Activated naive CD8-positive, alpha-beta T cell treated with anti-CD3 and anti-CD28 coated beads, Interleukin-2, amount 50 U/mL, for 24 hours (primary cell): ENCODE measurements at regions not wholly inside any gene's neighbourhood (a gene's known extent, or its start where the extent isn't known, plus 50 kb on each side); places are given as distances from the start of the nearest gene placed in this dataset.
"Not testable (repeated sequence)": the region's sequence is repeated elsewhere in the genome, so short reads cannot be mapped to it uniquely, and the experiment has no call there.

ENCODE experiments used
- ATAC-seq: fragments of 150-1000 bp; cut with Tn5 transposase; one replicate; pipeline ENCODE4 v1.10.0; 2021
- DNase-seq: peaks from one replicate; pipeline ENCODE4 v3.0.0; 2021
- H3K27ac Mint-ChIP-seq: one replicate; pipeline ENCODE4 v1.8.0; 2021; ENCODE audit warnings: mild to moderate bottlenecking, mixed read lengths
- H3K27me3 Mint-ChIP-seq: one replicate; pipeline ENCODE4 v1.8.0; 2021; ENCODE audit warnings: mixed read lengths
- H3K36me3 Mint-ChIP-seq: one replicate; pipeline ENCODE4 v1.8.0; 2021; ENCODE audit warnings: low read depth, mixed read lengths
- H3K4me1 Mint-ChIP-seq: one replicate; pipeline ENCODE4 v1.8.0; 2021; ENCODE audit warnings: mixed read lengths
- H3K4me3 Mint-ChIP-seq: one replicate; pipeline ENCODE4 v1.8.0; 2021; ENCODE audit warnings: mild to moderate bottlenecking, moderate library complexity, mixed read lengths
- H3K9me3 Mint-ChIP-seq: one replicate; pipeline ENCODE4 v1.8.0; 2021; ENCODE audit warnings: mixed read lengths

DNA sequence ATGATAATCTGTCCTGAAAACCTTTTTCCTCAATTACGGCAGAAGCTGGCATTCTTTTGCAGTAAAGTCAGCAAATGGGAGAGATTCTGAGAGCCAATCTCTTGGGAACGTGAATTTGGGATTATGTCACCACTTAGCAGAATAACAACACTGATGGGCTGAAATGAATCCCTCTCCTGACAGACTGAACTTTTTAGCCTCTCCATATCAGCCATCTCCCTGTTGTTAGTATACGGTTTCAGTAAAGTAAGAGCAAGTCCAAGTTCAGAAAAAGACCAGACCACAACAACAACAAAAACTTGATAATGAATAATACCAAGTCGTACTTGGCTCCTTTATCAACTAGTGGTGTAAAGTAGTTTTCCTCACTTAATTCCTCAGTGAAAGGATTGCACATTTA, 1048.8 kb downstream of the GATA3 start:
- Mint-ChIP-seq H3K36me3 (no peaks in the 10 kb centered on the region), H3K4me1 (no peaks in the 10 kb centered on the region), H3K4me3 (no peak overlapping the region), H3K9me3 (no peaks in the 10 kb centered on the region), H3K27ac (no peak overlapping the region), H3K27me3 (no peaks in the 10 kb centered on the region)
- ATAC-seq, result no peak
- no peak for DNase-seq

DNA sequence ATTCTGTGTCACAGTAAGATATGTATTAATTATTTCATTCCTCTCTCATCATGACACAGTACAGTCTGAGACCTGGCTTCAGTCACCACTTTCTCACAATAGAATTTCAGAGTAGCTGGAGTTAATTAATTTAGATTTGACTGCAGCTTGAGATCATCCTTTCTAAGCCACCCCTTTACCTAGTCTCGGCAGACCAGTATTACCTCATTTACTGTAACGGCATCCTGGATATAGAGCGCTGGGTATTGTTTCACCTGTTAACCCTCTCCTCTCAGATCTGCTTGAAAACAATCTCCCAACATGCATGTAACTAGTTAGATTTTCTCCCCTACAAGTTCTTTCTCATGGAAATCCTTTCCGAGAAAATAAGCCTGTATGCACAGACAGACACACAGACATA, 1057.5 kb downstream of the GATA3 start:
- Mint-ChIP-seq H3K27me3 (no peaks in the 10 kb centered on the region), H3K4me3 (no peak overlapping the region), H3K9me3 (no peaks in the 10 kb centered on the region), H3K4me1 (no peaks in the 10 kb centered on the region), H3K36me3 (no peaks in the 10 kb centered on the region), H3K27ac (no peak overlapping the region)
- no peak for ATAC-seq
- DNase-seq, result no peak

DNA sequence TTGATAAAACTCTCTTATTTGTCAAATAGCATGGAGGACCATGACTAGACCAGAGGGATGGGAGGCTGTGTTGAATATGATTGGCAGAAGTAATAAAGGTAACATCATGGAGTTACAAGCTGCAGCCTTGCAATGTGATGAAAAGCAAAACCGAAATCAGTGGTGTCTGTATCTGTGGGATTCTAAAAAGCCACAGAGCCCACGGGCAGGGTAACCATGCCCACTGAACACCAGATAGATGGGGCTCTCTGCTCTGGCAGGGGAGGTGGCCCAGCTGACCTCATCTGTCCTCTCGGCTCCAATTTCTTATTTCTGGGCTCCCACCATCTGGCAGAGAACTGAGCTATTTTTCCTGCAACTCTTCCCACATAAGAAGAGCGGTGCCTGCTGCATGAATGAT, 1072.2 kb downstream of the GATA3 start:
- Mint-ChIP-seq H3K27ac (no peak overlapping the region), H3K36me3 (no peaks in the 10 kb centered on the region)
- no peak for DNase-seq

DNA sequence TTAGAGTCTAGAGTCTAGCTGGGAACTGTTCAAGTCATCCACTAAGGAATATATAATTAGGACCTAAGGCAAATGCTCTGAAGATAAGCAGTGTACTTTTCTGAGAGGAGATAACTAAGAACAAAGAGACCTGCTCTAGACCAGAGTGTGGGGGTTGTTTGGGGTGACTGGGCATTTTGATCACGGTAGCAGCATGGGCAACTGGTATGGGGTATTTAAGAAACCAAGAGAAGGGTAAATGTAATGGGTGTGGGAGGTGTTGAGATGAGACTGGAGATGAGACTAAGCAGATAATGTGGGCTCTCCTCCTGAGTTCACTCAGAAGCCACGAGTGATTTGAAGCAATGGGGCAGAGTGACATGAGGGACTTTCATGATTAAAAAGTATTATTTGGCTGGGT, 1082.9 kb downstream of the GATA3 start:
- Mint-ChIP-seq H3K9me3 (peaks cover 4% of the 10 kb centered on the region), H3K27ac (no peak overlapping the region), H3K4me3 (no peak overlapping the region), H3K4me1 (peaks cover 18% of the 10 kb centered on the region), H3K36me3 (no peaks in the 10 kb centered on the region), H3K27me3 (no peaks in the 10 kb centered on the region)
- peak; percentile 80 for ATAC-seq
- DNase-seq, result no peak

More for the DNA sequence above, 1072.2 kb downstream of the GATA3 start:
- H3K9me3 Mint-ChIP-seq, result peaks cover under 1% of the 10 kb centered on the region
- H3K27me3 Mint-ChIP-seq, result no peaks in the 10 kb centered on the region
- H3K4me1 Mint-ChIP-seq, result peaks cover 6% of the 10 kb centered on the region
- ATAC-seq, result peak; percentile 54
- no peak overlapping the region for H3K4me3 Mint-ChIP-seq

DNA sequence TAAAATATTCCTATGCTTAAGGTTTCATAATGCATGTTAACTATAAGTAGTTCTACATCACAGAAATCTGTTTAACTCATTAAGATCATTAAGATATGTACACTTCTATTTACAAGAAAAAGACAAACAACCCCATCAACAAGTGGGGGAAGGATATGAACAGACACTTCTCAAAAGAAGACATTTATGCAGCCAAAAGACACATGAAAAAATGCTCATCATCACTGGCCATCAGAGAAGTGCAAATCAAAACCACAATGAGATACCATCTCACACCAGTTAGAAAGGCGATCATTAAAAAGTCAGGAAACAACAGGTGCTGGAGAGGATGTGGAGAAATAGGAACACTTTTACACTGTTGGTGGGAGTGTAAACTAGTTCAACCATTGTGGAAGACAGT, 1084.3 kb downstream of the GATA3 start:
- DNase-seq, H3K36me3 Mint-ChIP-seq, H3K9me3 Mint-ChIP-seq, ATAC-seq, H3K4me3 Mint-ChIP-seq, H3K27me3 Mint-ChIP-seq, H3K27ac Mint-ChIP-seq: not testable (repeated sequence)
- H3K4me1 Mint-ChIP-seq, result peaks cover 18% of the 10 kb centered on the region

DNA sequence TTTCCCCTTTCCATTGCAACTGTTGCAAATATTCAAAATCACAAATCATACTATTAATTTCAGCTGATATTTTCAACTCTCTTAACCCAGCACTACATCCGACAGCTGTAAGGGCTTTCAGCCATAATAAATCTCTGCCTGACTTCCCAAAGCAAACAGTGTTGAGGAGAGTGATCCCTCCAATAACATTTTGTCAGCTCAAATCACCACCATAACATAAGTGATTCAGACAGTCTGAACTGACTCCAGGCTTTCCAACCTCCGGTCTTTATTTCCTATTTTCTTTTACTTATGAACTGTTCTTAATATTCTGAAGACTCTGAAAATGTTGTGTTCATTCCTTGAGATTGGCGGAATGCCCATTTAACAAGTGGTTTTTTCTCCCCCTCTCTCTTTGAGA, 1085.9 kb downstream of the GATA3 start:
- Mint-ChIP-seq H3K9me3 (peaks cover under 1% of the 10 kb centered on the region), H3K27ac (no peak overlapping the region), H3K4me3 (no peak overlapping the region), H3K27me3 (no peaks in the 10 kb centered on the region), H3K4me1 (peaks cover 17% of the 10 kb centered on the region), H3K36me3 (no peaks in the 10 kb centered on the region)
- DNase-seq (no peak), ATAC-seq (no peak)

DNA sequence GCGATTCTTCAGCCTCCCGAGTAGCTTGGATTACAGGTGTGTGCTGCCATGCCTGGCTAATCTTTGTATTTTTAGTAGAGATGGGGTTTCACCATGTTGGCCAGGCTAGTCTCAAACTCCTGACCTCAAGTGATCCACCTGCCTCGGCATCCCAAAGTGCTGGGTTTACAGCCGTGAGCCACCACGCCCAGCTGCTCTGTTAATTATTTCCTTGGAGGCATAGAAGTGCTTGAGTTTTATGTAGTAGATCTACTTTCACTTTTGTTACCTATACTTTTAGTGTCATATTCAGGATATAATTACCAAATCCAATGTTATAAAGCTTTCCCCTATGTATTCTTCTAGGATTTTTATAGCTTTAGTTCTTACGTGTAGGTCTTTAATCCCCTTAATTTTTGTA, 1093.0 kb downstream of the GATA3 start:
- Mint-ChIP-seq H3K27ac (no peak overlapping the region), H3K4me1 (peaks cover 5% of the 10 kb centered on the region), H3K36me3 (peaks cover 4% of the 10 kb centered on the region), H3K4me3 (no peak overlapping the region), H3K9me3 (peaks cover 11% of the 10 kb centered on the region), H3K27me3 (peaks cover 1% of the 10 kb centered on the region)
- no peak for ATAC-seq
- DNase-seq, result no peak

DNA sequence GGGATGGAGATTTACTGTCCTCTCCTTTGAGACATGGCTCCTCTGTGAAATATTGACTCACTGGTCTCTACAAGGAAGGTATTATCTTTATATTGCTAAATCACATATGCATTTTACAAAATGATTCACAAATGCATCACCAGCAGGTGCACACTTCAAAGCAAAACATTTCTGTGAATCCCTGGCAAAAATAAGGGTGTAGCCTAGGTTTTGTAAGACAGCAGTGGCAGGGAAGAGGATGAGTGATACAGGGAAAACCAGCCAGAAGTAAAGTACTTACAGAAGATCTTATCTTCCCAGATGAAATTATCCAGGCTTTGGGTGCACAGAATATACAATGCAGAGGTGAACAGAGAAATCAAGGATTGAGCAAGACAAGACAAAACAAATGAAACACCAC, 1094.6 kb downstream of the GATA3 start:
- Mint-ChIP-seq H3K9me3 (peaks cover 11% of the 10 kb centered on the region), H3K4me3 (no peak overlapping the region), H3K36me3 (peaks cover 4% of the 10 kb centered on the region), H3K4me1 (peaks cover 5% of the 10 kb centered on the region), H3K27ac (no peak overlapping the region), H3K27me3 (peaks cover 1% of the 10 kb centered on the region)
- ATAC-seq, result no peak
- no peak for DNase-seq

DNA sequence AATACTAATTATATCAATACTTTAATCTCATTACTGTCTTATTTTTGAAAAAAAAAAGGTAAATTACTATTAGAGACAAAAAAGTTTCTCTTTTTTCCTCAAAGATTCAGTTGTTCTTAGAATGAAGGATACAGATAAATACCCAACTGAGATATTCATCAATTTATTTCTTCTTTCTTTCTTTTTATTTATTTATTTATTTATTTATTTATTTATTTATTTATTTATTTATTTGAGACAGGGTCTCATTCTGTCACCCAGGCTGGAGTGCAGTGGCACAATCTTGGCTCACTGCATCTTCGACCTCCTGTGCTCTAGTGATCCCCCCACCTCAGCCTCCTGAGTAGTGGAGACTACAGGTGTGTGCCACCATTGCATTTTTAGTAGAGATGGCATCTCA, 1098.6 kb downstream of the GATA3 start:
- H3K36me3 Mint-ChIP-seq, DNase-seq, H3K27me3 Mint-ChIP-seq, H3K4me1 Mint-ChIP-seq, H3K4me3 Mint-ChIP-seq, H3K9me3 Mint-ChIP-seq, ATAC-seq, H3K27ac Mint-ChIP-seq: not testable (repeated sequence)

DNA sequence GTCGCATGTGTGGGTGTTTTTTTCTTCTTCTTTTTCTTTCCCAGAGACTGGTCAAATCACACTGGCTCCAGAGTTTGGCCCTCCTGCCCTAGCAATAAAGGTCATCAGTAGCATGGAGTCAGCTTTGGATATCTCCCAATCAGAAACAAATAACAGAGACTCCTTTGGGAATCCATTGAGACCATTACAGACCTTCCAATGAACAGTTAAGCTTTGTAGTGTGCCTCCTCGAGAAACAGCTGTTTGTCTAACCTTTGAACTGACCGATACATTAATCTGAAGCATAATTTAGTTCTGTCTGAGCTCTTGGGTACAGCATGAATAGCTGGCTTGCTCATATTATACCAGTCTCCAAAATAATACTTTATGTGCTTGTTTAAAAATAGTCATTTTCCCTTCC, 1103.2 kb downstream of the GATA3 start:
- no peak for ATAC-seq
- Mint-ChIP-seq H3K4me3 (no peak overlapping the region), H3K36me3 (peaks cover 3% of the 10 kb centered on the region), H3K27ac (no peak overlapping the region), H3K9me3 (peaks cover 18% of the 10 kb centered on the region), H3K4me1 (no peaks in the 10 kb centered on the region), H3K27me3 (no peaks in the 10 kb centered on the region)
- DNase-seq, result no peak

DNA sequence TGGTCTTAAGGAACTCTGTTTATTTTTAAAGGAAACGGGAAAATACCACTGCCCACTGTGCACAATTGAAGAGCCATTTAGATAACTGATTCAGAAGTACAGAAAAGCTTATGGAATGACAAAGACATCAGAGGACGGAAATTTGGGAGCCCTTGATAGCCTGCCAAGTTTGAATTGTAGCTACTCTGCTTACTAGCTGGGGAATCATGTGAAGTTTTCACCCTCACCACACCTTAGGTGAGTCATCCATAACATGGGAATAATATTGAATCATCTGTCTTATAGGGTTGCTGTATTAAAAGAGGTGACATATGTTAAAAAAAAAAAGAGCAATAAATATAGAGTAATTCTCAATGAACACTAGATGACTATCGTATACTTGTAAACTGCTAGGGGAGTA, 1104.2 kb downstream of the GATA3 start:
- H3K27me3 Mint-ChIP-seq, result no peaks in the 10 kb centered on the region

DNA sequence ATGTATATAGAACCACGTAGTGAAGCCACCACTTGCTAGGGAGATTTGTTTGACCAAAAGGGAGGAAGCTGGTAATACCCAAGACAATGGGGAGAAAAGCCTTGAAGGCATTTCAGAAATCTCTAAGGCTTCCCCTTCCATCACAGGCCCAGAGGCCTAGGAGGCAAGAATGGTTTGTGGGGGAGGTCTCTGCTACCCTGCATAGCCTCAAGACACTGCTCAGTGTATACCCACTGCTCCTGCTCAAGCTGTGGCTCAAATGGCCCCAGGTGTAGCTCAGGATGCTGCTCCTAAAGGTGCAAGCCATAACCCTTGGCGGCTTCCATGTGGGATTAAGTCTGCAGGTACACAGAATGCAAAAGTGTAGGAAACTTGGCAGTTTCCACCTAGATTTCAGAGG, 1105.8 kb downstream of the GATA3 start:
- H3K4me1 Mint-ChIP-seq, result peaks cover 10% of the 10 kb centered on the region
- ATAC-seq, result no peak
- H3K9me3 Mint-ChIP-seq, result peaks cover 29% of the 10 kb centered on the region

More for the DNA sequence above, 1104.2 kb downstream of the GATA3 start:
- Mint-ChIP-seq H3K9me3 (peaks cover 25% of the 10 kb centered on the region), H3K27ac (no peak overlapping the region), H3K4me3 (no peak overlapping the region), H3K36me3 (peaks cover 3% of the 10 kb centered on the region), H3K4me1 (peaks cover 5% of the 10 kb centered on the region)
- ATAC-seq (no peak), DNase-seq (no peak)

DNA sequence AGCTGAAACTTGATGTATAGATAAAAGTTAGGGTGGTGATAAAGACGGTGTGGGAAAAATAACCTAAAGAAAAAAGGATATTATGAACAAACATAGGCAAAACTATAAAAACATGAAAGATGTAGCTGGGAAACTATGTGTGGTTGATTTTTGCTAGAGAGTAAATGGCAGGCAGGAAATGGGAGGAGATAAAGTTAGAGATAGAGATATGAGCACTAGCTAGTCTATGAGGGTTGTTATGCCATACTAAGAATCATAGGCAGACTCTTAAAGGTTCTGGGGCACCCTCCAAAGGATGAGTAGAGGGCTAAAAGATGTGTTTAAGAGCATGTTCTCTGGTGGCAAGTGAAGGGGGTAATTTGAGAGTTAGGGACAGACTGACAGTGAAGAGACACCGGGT, 1109.2 kb downstream of the GATA3 start:
- Mint-ChIP-seq H3K27me3 (no peaks in the 10 kb centered on the region), H3K4me1 (peaks cover 25% of the 10 kb centered on the region), H3K4me3 (no peak overlapping the region), H3K36me3 (peaks cover 3% of the 10 kb centered on the region), H3K27ac (peak overlapping the region; percentile 16), H3K9me3 (peaks cover 34% of the 10 kb centered on the region)
- DNase-seq (no peak), ATAC-seq (peak; percentile 43)

More for the DNA sequence above, 1105.8 kb downstream of the GATA3 start:
- H3K4me3 Mint-ChIP-seq, result no peak overlapping the region
- peaks cover 3% of the 10 kb centered on the region for H3K36me3 Mint-ChIP-seq
- H3K27ac Mint-ChIP-seq, result no peak overlapping the region
- DNase-seq, result no peak
- H3K27me3 Mint-ChIP-seq, result no peaks in the 10 kb centered on the region

DNA sequence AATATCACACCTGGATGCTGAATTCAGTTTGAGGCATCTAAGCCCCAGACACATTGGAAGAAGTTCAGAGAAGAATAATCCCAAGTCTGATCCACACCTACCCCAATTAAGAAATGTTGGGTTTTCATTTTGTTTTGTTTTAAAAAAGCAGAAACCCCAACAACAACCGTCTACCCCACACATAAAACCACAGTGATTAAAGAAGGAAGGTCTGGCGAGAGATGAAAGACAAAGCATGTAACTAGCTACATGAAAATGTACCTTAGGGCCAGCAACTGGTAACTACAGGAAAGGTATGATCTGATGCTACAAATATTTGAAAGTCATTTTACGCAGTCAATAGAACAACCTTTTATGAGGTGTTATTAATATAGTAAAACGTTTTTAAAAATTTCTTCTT, 1112.3 kb downstream of the GATA3 start:
- no peak for ATAC-seq
- Mint-ChIP-seq H3K4me1 (peaks cover 25% of the 10 kb centered on the region), H3K36me3 (no peaks in the 10 kb centered on the region), H3K4me3 (no peak overlapping the region), H3K27me3 (no peaks in the 10 kb centered on the region), H3K9me3 (peaks cover 16% of the 10 kb centered on the region), H3K27ac (no peak overlapping the region)
- no peak for DNase-seq

DNA sequence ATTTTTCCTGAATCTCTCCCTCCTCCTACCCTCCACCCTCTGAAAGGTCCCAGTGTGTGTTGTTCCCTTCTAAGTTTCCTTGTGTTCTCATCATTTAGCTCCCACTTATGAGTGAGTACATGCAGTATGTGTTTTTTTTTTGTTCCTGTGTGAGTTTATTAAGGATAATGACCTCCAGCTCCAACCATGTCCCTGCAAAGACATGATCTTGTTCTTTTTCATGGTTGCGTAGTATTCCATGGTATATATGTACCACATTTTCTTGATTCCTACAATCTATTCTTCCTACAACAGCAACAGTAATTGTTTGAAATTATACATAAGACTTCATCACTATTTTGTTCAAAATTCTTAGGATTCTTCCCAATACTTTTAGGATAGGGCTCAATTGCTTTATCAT, 1117.8 kb downstream of the GATA3 start:
- H3K27ac Mint-ChIP-seq, result no peak overlapping the region
- H3K27me3 Mint-ChIP-seq, result no peaks in the 10 kb centered on the region
- H3K9me3 Mint-ChIP-seq, result peaks cover 11% of the 10 kb centered on the region
- no peak for ATAC-seq
- H3K36me3 Mint-ChIP-seq, result peaks cover 1% of the 10 kb centered on the region
- no peak for DNase-seq
- H3K4me3 Mint-ChIP-seq, result no peak overlapping the region
- peaks cover 15% of the 10 kb centered on the region for H3K4me1 Mint-ChIP-seq

DNA sequence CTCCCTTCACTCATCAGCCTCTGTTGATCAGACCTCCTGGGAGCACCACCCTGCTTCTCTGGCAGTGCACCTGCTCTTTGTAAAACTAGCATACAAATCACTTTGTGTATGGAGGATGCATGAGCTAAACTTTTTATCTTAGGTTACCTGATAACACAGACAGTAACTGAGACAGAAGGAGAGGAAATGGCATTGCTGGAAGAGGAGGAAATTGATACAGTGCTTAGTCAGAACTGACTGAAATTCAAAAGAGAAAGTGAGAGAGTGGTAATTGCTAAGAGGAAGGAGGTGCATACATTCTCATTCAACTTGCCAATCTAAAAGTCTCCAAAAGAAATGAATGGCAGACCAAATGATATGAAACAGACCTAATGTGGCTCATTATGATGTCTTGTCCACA, 1120.7 kb downstream of the GATA3 start:
- Mint-ChIP-seq H3K36me3 (peaks cover 1% of the 10 kb centered on the region), H3K27me3 (peaks cover 2% of the 10 kb centered on the region), H3K4me1 (peaks cover 15% of the 10 kb centered on the region), H3K9me3 (peaks cover 11% of the 10 kb centered on the region), H3K4me3 (no peak overlapping the region), H3K27ac (peak overlapping the region; percentile 27)
- ATAC-seq (peak; percentile 93), DNase-seq (no peak)
